Panc1 (cell line): ENCODE measurements at regions not wholly inside any gene's neighbourhood (a gene's known extent, or its start where the extent isn't known, plus 50 kb on each side); places are given as distances from the start of the nearest gene placed in this dataset.

ENCODE experiments used
- POLR2AphosphoS5 ChIP-seq: IDR thresholded peaks from 2 replicates; pipeline ENCODE4 v1.6.1; 2012; ENCODE audit warnings: mild to moderate bottlenecking, low read depth, low read length, moderate library complexity
- SIN3A ChIP-seq: IDR thresholded peaks from 2 replicates; pipeline ENCODE4 v1.6.1; 2012; ENCODE audit warnings: low read depth, mild to moderate bottlenecking, low read length, moderate library complexity, borderline replicate concordance; ENCODE audit not compliant: insufficient read depth
- TCF7L2 ChIP-seq: IDR thresholded peaks from 2 replicates; pipeline ENCODE4 v1.6.1; 2011; ENCODE audit warnings: mild to moderate bottlenecking, low read depth, low read length, inconsistent platforms
- TF ChIP-seq, protein P1 (sequence below), 2 experiments: IDR thresholded peaks; 2 replicates each; pipeline ENCODE4 v1.6.1; 2011 to 2012; ENCODE audit warnings: low read depth in 2 of 2, control low read depth in 1 of 2, low read length in 1 of 2, mild to moderate bottlenecking in 1 of 2, moderate library complexity in 1 of 2; ENCODE audit not compliant: insufficient read depth in 1 of 2
- TF ChIP-seq, protein P2 (sequence below): fragments of 450-650 bp; IDR thresholded peaks from 2 replicates; pipeline ENCODE4 v1.5.1; 2017; ENCODE audit warnings: mild to moderate bottlenecking

DNA sequence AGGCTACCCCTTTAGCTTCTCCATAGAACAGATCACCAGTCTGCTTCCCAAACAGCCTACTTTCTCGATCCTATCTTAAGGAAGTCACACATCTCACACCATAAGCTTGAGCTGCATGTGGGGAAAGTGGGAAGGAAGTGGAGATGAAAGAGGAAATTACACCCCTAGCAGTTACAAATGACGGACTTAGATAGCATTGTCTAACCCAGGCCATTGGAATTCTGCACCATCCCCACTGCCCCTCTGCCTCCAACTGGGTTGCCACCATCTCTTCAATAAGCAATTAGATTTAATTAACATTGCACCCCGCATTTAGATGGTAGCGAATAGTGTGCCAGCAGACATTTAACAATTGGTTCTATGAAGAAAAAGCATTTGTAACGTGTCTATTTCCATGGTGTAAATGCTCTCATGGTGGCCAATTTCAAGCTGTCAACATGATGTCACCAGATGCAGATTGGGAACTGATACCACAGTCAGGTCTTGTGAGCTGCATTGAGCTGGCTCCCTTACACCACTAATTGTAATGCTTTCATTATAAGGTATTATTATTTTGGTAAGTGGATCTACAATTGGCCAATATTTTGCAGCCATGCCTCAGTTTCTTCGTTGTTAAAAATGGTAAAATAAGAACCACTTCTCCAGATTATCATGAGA is 124.7 kb downstream of the CD24 start:
- TF ChIP-seq, protein P1, sequence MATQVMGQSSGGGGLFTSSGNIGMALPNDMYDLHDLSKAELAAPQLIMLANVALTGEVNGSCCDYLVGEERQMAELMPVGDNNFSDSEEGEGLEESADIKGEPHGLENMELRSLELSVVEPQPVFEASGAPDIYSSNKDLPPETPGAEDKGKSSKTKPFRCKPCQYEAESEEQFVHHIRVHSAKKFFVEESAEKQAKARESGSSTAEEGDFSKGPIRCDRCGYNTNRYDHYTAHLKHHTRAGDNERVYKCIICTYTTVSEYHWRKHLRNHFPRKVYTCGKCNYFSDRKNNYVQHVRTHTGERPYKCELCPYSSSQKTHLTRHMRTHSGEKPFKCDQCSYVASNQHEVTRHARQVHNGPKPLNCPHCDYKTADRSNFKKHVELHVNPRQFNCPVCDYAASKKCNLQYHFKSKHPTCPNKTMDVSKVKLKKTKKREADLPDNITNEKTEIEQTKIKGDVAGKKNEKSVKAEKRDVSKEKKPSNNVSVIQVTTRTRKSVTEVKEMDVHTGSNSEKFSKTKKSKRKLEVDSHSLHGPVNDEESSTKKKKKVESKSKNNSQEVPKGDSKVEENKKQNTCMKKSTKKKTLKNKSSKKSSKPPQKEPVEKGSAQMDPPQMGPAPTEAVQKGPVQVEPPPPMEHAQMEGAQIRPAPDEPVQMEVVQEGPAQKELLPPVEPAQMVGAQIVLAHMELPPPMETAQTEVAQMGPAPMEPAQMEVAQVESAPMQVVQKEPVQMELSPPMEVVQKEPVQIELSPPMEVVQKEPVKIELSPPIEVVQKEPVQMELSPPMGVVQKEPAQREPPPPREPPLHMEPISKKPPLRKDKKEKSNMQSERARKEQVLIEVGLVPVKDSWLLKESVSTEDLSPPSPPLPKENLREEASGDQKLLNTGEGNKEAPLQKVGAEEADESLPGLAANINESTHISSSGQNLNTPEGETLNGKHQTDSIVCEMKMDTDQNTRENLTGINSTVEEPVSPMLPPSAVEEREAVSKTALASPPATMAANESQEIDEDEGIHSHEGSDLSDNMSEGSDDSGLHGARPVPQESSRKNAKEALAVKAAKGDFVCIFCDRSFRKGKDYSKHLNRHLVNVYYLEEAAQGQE (IDR thresholded peaks at IDR 0.05; ENCODE audit: insufficient read depth in 1 of 2, low read depth in 2 of 2, low read length in 1 of 2) = no peak
- TF ChIP-seq, protein P2, sequence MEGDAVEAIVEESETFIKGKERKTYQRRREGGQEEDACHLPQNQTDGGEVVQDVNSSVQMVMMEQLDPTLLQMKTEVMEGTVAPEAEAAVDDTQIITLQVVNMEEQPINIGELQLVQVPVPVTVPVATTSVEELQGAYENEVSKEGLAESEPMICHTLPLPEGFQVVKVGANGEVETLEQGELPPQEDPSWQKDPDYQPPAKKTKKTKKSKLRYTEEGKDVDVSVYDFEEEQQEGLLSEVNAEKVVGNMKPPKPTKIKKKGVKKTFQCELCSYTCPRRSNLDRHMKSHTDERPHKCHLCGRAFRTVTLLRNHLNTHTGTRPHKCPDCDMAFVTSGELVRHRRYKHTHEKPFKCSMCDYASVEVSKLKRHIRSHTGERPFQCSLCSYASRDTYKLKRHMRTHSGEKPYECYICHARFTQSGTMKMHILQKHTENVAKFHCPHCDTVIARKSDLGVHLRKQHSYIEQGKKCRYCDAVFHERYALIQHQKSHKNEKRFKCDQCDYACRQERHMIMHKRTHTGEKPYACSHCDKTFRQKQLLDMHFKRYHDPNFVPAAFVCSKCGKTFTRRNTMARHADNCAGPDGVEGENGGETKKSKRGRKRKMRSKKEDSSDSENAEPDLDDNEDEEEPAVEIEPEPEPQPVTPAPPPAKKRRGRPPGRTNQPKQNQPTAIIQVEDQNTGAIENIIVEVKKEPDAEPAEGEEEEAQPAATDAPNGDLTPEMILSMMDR = no peak
- TF ChIP-seq SIN3A (no peak), TCF7L2 (no peak), POLR2AphosphoS5 (no peak)
